Breast epithelium (tissue), 3 donors: ENCODE measurements at regions not wholly inside any gene's neighbourhood (a gene's known extent, or its start where the extent isn't known, plus 50 kb on each side); places are given as distances from the start of the nearest gene placed in this dataset.

Experiments used
- POLR2A ChIP-seq: fragments of 450-650 bp; IDR thresholded peaks from one replicate; pipeline ENCODE4 v1.6.1; 2016; ENCODE audit warnings: antibody characterized with exemption, mild to moderate bottlenecking, moderate library complexity
- TF ChIP-seq, protein P1 (sequence below), 3 donors: fragments of 450-650 bp; IDR thresholded peaks; one replicate each; pipeline ENCODE4 v1.5.1; 2016 to 2017; ENCODE audit warnings: antibody characterized with exemption in 3 of 3, mild to moderate bottlenecking in 3 of 3, moderate library complexity in 3 of 3

DNA sequence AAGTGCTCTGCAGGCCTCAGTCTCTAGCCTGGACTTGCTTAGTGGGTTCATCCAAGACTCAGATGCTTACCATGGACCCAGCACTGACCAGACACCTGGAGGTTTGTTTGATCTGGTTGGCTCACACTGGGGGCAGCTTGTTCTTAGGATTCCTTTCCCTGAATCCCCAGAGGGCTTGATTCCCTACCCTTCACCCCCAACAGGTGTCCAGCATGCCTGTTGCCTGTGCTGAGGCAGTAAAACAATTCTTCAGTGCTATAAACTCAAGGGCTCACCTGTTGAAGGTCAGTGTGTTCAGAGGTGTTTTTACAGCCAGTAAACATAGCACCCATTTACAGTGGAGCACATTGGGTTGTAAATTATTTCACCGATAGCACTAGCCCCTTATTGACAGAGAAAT, 123.8 kb upstream of the KLF4 start:
- TF ChIP-seq, protein P1, sequence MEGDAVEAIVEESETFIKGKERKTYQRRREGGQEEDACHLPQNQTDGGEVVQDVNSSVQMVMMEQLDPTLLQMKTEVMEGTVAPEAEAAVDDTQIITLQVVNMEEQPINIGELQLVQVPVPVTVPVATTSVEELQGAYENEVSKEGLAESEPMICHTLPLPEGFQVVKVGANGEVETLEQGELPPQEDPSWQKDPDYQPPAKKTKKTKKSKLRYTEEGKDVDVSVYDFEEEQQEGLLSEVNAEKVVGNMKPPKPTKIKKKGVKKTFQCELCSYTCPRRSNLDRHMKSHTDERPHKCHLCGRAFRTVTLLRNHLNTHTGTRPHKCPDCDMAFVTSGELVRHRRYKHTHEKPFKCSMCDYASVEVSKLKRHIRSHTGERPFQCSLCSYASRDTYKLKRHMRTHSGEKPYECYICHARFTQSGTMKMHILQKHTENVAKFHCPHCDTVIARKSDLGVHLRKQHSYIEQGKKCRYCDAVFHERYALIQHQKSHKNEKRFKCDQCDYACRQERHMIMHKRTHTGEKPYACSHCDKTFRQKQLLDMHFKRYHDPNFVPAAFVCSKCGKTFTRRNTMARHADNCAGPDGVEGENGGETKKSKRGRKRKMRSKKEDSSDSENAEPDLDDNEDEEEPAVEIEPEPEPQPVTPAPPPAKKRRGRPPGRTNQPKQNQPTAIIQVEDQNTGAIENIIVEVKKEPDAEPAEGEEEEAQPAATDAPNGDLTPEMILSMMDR (IDR thresholded peaks at IDR 0.05), result no peak
- TF ChIP-seq POLR2A, result no peak
